ENCODE measurements at regions not wholly inside any gene's neighbourhood (a gene's known extent, or its start where the extent isn't known, plus 50 kb on each side); places are given as distances from the start of the nearest gene placed in this dataset.

DNA sequence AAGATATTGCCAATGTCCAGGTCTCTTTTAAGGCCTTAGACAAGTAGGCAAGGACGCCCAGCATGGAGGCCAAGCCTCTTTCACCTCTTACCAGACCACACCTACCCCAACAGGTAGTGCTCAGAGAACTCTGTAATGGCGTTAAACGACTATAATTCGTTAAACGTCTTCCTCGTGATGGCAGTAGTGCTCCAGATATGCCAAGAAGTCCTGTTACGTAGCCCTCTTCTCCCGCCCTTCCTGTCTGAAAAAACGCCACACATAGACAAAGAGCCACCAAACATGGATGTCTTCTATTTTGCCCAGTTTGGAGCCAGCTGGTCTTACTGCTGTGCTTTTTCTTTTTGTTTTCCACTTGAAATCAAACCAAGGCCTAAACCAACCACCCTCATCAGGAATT lies 190.7 kb downstream of the OR13H1 start:
- TF ChIP-seq, protein P1, sequence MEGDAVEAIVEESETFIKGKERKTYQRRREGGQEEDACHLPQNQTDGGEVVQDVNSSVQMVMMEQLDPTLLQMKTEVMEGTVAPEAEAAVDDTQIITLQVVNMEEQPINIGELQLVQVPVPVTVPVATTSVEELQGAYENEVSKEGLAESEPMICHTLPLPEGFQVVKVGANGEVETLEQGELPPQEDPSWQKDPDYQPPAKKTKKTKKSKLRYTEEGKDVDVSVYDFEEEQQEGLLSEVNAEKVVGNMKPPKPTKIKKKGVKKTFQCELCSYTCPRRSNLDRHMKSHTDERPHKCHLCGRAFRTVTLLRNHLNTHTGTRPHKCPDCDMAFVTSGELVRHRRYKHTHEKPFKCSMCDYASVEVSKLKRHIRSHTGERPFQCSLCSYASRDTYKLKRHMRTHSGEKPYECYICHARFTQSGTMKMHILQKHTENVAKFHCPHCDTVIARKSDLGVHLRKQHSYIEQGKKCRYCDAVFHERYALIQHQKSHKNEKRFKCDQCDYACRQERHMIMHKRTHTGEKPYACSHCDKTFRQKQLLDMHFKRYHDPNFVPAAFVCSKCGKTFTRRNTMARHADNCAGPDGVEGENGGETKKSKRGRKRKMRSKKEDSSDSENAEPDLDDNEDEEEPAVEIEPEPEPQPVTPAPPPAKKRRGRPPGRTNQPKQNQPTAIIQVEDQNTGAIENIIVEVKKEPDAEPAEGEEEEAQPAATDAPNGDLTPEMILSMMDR (CRISPR knock-in tag; IDR thresholded peaks at IDR 0.05): no peak
- no peak for TF ChIP-seq KDM2A (CRISPR knock-in tag; IDR thresholded peaks at IDR 0.05; ENCODE audit: borderline replicate concordance, low read depth)
- no peak for TF ChIP-seq POLR2A (IDR thresholded peaks at IDR 0.05; ENCODE audit: insufficient read depth in 1 of 2, low read depth in 2 of 2, low read length in 2 of 2)
- TF ChIP-seq HMG20B (CRISPR knock-in tag; conservative IDR thresholded peaks at IDR 0.05): no peak
- TF ChIP-seq EP300 (IDR thresholded peaks at IDR 0.05; ENCODE audit: low read depth in 2 of 2, low read length in 2 of 2): no peak
- no peak for TF ChIP-seq EP300 (CRISPR knock-in tag; IDR thresholded peaks at IDR 0.05; ENCODE audit: borderline replicate concordance)
- TF ChIP-seq, protein P2, sequence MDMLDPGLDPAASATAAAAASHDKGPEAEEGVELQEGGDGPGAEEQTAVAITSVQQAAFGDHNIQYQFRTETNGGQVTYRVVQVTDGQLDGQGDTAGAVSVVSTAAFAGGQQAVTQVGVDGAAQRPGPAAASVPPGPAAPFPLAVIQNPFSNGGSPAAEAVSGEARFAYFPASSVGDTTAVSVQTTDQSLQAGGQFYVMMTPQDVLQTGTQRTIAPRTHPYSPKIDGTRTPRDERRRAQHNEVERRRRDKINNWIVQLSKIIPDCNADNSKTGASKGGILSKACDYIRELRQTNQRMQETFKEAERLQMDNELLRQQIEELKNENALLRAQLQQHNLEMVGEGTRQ (IDR thresholded peaks at IDR 0.05; ENCODE audit: low read depth, low read length): no peak
- TF ChIP-seq, protein P2 (CRISPR knock-in tag; IDR thresholded peaks at IDR 0.05; ENCODE audit: borderline replicate concordance): no peak

Measured in HepG2 (cell line).